Memory B cell (primary cell): ENCODE measurements at regions not wholly inside any gene's neighbourhood (a gene's known extent, or its start where the extent isn't known, plus 50 kb on each side); places are given as distances from the start of the nearest gene placed in this dataset.
"Not testable (repeated sequence)": the region's sequence is repeated elsewhere in the genome, so short reads cannot be mapped to it uniquely, and the experiment has no call there.

Experiments used
- ATAC-seq: fragments of 150-1000 bp; cut with Tn5 transposase; 2 replicates; pipeline ENCODE4 v1.10.0; 2021; ENCODE audit warnings: low read depth, mild to moderate bottlenecking, moderate library complexity
- DNase-seq, 2 donors: peaks; one replicate each; pipeline ENCODE4 v3.0.0; 2022; ENCODE audit warnings: low spot score in 2 of 2
- H3K27ac Mint-ChIP-seq: one replicate; pipeline ENCODE4 v1.8.0; 2022; ENCODE audit warnings: mild to moderate bottlenecking, moderate library complexity, mixed read lengths
- H3K27me3 Mint-ChIP-seq: one replicate; pipeline ENCODE4 v1.8.0; 2022; ENCODE audit warnings: mixed read lengths
- H3K36me3 Mint-ChIP-seq: one replicate; pipeline ENCODE4 v1.8.0; 2022; ENCODE audit warnings: mild to moderate bottlenecking, mixed read lengths
- H3K4me1 Mint-ChIP-seq: one replicate; pipeline ENCODE4 v1.8.0; 2022; ENCODE audit warnings: mixed read lengths
- H3K4me3 Mint-ChIP-seq: one replicate; pipeline ENCODE4 v1.8.0; 2022; ENCODE audit warnings: mild to moderate bottlenecking, moderate library complexity, mixed read lengths
- H3K9me3 Mint-ChIP-seq: one replicate; pipeline ENCODE4 v1.8.0; 2022; ENCODE audit warnings: mixed read lengths

- no peak overlapping the region for H3K27ac Mint-ChIP-seq
- no peak overlapping the region for H3K4me3 Mint-ChIP-seq
- no peaks in the 10 kb centered on the region for H3K36me3 Mint-ChIP-seq
- no peak for DNase-seq
- H3K4me1 Mint-ChIP-seq, result no peaks in the 10 kb centered on the region
- no peaks in the 10 kb centered on the region for H3K27me3 Mint-ChIP-seq
- no peak for ATAC-seq
- peaks cover 3% of the 10 kb centered on the region for H3K9me3 Mint-ChIP-seq
These were observed 51.7 kb downstream of the UBE2NL start for GRCh38 chrX:143935601-143936000.

DNA sequence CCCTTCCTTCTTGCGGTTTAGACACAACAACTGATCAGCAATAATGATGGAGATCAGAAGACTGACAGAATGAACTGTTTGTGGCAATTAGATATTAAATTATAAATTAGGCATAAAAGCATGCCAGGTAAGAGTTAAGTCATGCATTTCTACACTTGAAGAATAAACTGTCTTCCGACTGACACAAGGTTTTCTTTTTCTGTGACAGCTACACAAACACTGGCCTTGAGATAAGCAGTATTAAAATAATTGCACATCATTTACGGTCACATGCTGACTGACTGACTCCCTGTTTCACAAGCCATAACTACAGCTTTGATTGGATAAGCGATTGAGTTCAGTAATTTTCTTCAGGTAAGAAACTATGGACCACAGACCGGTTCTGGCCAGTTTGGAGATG lies 56.2 kb downstream of the UBE2NL start:
- Mint-ChIP-seq H3K4me1 (no peaks in the 10 kb centered on the region), H3K36me3 (no peaks in the 10 kb centered on the region), H3K27ac (no peak overlapping the region), H3K4me3 (no peak overlapping the region), H3K27me3 (no peaks in the 10 kb centered on the region), H3K9me3 (no peaks in the 10 kb centered on the region)
- ATAC-seq (no peak), DNase-seq (no peak)

DNA sequence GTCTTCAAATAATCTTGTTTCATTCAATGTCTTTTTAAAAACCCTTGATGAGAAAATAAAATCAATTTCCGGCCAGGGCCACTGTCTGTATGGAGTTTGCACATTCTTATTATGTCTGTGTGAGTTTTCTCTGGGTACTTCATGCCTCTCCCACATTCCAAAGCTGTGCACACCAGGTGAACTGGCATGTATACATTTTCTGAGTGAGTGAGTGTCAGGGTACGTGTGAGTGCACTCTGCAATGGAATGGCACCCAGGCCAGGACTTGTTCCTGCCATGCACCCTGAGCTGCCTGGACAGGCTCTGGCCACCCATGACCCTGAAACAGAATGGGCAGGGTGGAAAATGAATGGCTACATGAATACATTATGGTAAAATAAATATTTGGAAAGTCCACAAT lies 61.3 kb downstream of the UBE2NL start:
- H3K27me3 Mint-ChIP-seq, result no peaks in the 10 kb centered on the region
- no peaks in the 10 kb centered on the region for H3K36me3 Mint-ChIP-seq
- no peaks in the 10 kb centered on the region for H3K4me1 Mint-ChIP-seq
- DNase-seq (no peak), ATAC-seq (no peak)
- H3K27ac Mint-ChIP-seq, result no peak overlapping the region
- no peak overlapping the region for H3K4me3 Mint-ChIP-seq
- H3K9me3 Mint-ChIP-seq, result no peaks in the 10 kb centered on the region

GRCh38 chrX:143964549-143964948 lies 80.7 kb downstream of the UBE2NL start:
- no peaks in the 10 kb centered on the region for H3K4me1 Mint-ChIP-seq
- H3K27me3 Mint-ChIP-seq, result no peaks in the 10 kb centered on the region
- H3K27ac Mint-ChIP-seq, result no peak overlapping the region
- no peak overlapping the region for H3K4me3 Mint-ChIP-seq
- ATAC-seq, result no peak
- no peaks in the 10 kb centered on the region for H3K36me3 Mint-ChIP-seq
- H3K9me3 Mint-ChIP-seq, result peaks cover 8% of the 10 kb centered on the region
- no peak for DNase-seq

DNA sequence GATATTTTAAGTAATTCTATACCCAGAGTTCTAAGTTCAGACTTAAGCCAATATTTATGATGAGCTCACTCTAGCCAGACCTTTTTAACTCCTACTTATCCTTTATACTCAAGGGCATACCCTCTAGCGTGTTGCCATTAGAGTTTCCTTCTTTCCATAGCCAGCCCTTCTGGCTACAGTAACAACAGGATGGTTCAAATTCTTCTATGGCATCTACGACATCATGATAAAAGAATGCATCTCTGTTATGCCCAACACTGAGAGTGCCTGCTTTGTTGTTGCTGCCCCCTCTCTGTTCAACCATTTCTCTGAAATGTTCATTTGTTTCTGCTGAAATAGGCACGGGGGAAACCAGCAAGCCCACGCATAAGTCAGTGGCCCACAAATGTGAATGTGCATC lies 104.5 kb downstream of the UBE2NL start:
- H3K36me3 Mint-ChIP-seq, result no peaks in the 10 kb centered on the region
- DNase-seq (no peak), ATAC-seq (no peak)
- no peak overlapping the region for H3K27ac Mint-ChIP-seq
- no peaks in the 10 kb centered on the region for H3K27me3 Mint-ChIP-seq
- peaks cover 3% of the 10 kb centered on the region for H3K9me3 Mint-ChIP-seq
- H3K4me1 Mint-ChIP-seq, result no peaks in the 10 kb centered on the region
- no peak overlapping the region for H3K4me3 Mint-ChIP-seq

GRCh38 chrX:143994206-143994605 lies 110.3 kb downstream of the UBE2NL start:
- H3K4me3 Mint-ChIP-seq, result no peak overlapping the region
- H3K9me3 Mint-ChIP-seq, result peaks cover 2% of the 10 kb centered on the region
- H3K27ac Mint-ChIP-seq, result no peak overlapping the region
- no peaks in the 10 kb centered on the region for H3K4me1 Mint-ChIP-seq
- no peaks in the 10 kb centered on the region for H3K27me3 Mint-ChIP-seq
- ATAC-seq, result no peak
- DNase-seq, result no peak
- H3K36me3 Mint-ChIP-seq, result no peaks in the 10 kb centered on the region

- peaks cover 2% of the 10 kb centered on the region for H3K9me3 Mint-ChIP-seq
- no peak overlapping the region for H3K4me3 Mint-ChIP-seq
- no peak for DNase-seq
- no peaks in the 10 kb centered on the region for H3K4me1 Mint-ChIP-seq
- no peaks in the 10 kb centered on the region for H3K36me3 Mint-ChIP-seq
- H3K27ac Mint-ChIP-seq, result no peak overlapping the region
- no peak for ATAC-seq
- H3K27me3 Mint-ChIP-seq, result no peaks in the 10 kb centered on the region
These were observed 114.4 kb downstream of the UBE2NL start for GRCh38 chrX:143998261-143998660.

- Mint-ChIP-seq H3K4me1 (no peaks in the 10 kb centered on the region), H3K9me3 (peaks cover 2% of the 10 kb centered on the region), H3K27ac (no peak overlapping the region), H3K4me3 (no peak overlapping the region), H3K36me3 (no peaks in the 10 kb centered on the region), H3K27me3 (no peaks in the 10 kb centered on the region)
- no peak for DNase-seq
- no peak for ATAC-seq
These were observed 122.9 kb downstream of the UBE2NL start for GRCh38 chrX:144006811-144007210.

DNA sequence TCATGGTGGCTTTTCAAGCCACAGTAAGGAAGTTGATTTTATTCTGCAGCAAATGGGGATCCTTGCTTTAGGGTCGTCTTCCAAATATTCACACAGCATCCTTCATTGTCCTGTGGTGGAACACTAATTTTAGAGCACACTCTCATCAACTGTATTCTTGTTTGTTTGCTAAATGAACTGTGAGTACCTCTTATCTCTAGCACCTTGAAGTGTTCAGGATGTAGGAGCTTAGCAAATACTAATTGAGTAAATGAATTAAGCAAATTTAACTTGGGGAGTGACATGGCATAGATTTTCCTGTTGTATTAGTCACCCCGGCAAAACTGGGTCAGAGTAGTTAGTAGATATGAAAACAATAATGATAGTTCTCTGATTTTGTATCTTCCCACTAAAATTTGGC lies 156.9 kb downstream of the UBE2NL start:
- no peaks in the 10 kb centered on the region for H3K36me3 Mint-ChIP-seq
- H3K27ac Mint-ChIP-seq, result no peak overlapping the region
- H3K4me3 Mint-ChIP-seq, result no peak overlapping the region
- H3K27me3 Mint-ChIP-seq, result no peaks in the 10 kb centered on the region
- ATAC-seq, result no peak
- H3K4me1 Mint-ChIP-seq, result no peaks in the 10 kb centered on the region
- no peaks in the 10 kb centered on the region for H3K9me3 Mint-ChIP-seq
- DNase-seq, result no peak

DNA sequence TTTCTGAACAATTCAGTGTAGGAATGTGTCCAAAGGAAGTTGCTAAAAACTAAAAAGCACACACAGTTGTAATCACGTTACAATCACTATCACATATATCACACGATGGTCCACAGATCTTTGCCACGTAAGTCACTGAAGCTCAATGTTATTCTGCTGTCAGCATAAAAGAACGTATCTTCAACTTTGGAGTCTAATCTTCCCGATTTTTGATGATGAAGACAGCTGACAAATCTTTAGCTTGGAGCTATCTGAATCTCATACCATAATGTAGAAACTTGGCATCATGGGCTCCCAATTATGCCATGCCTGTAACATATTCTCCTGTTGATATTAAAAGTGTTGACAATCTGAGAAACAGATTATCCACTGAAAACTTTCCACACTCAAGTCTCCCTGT lies 158.4 kb downstream of the UBE2NL start:
- H3K9me3 Mint-ChIP-seq, result no peaks in the 10 kb centered on the region
- H3K36me3 Mint-ChIP-seq, result no peaks in the 10 kb centered on the region
- H3K27ac Mint-ChIP-seq, result no peak overlapping the region

GRCh38 chrX:144075432-144075831 lies 191.6 kb downstream of the UBE2NL start:
- Mint-ChIP-seq H3K27me3 (no peaks in the 10 kb centered on the region), H3K4me3 (no peak overlapping the region), H3K9me3 (peaks cover 1% of the 10 kb centered on the region), H3K4me1 (no peaks in the 10 kb centered on the region), H3K27ac (no peak overlapping the region), H3K36me3 (no peaks in the 10 kb centered on the region)
- no peak for DNase-seq
- no peak for ATAC-seq

More for the DNA sequence above, 158.4 kb downstream of the UBE2NL start:
- Mint-ChIP-seq H3K27me3 (no peaks in the 10 kb centered on the region), H3K4me1 (no peaks in the 10 kb centered on the region), H3K4me3 (no peak overlapping the region)
- DNase-seq (no peak), ATAC-seq (no peak)

DNA sequence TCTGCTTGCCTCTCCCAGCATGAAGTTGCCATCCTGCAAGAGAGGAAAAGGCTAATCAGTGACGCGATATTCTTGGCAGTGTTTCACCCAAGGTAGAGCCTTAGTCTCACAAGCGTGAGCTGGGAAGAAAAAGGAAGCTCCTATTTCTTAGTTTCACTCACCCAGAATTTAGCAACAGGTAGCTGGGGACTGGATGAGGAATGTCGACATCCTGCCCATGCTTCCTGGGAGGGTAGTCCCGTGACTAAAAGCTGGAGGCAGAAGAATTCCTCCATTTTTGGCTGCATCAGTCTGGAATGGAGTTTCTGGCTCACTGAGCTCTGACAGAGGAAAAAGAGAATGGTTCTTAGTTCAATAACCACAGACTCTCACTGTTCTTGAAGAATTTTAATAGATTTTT lies 198.4 kb downstream of the UBE2NL start:
- H3K4me3 Mint-ChIP-seq, H3K27ac Mint-ChIP-seq, H3K4me1 Mint-ChIP-seq, H3K27me3 Mint-ChIP-seq, H3K9me3 Mint-ChIP-seq, DNase-seq, H3K36me3 Mint-ChIP-seq, ATAC-seq: not testable (repeated sequence)

- DNase-seq, H3K27ac Mint-ChIP-seq, H3K27me3 Mint-ChIP-seq, H3K4me3 Mint-ChIP-seq, ATAC-seq, H3K4me1 Mint-ChIP-seq, H3K9me3 Mint-ChIP-seq, H3K36me3 Mint-ChIP-seq: not testable (repeated sequence)
These were observed 205.8 kb downstream of the UBE2NL start for GRCh38 chrX:144089674-144090073.

GRCh38 chrX:144092116-144092515 lies 208.2 kb downstream of the UBE2NL start:
- H3K27ac Mint-ChIP-seq, H3K36me3 Mint-ChIP-seq, H3K27me3 Mint-ChIP-seq, H3K4me3 Mint-ChIP-seq, H3K9me3 Mint-ChIP-seq, H3K4me1 Mint-ChIP-seq, ATAC-seq, DNase-seq: not testable (repeated sequence)

DNA sequence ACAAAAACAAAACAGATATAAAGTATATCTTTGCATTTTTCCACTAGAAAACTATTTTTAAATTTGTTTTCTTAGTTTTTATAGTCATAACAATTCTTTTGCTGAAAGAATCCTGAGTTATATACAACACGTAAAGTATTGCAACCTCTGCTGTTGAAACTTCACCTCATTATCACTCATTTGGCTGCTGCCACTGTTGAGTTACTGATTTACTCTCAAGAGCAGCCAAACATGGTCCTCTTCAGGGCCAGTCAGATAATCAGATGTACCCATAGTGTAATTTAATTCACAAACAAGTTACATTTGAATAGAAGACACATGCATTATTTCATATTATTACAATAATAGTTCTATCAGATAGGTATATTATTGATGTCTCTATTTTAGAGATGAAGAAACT lies 235.6 kb downstream of the UBE2NL start:
- not testable (repeated sequence) for H3K4me1 Mint-ChIP-seq, H3K4me3 Mint-ChIP-seq

GRCh38 chrX:144121566-144121965 lies 237.7 kb downstream of the UBE2NL start:
- not testable (repeated sequence) for DNase-seq, H3K4me1 Mint-ChIP-seq, H3K27me3 Mint-ChIP-seq, H3K36me3 Mint-ChIP-seq, ATAC-seq, H3K27ac Mint-ChIP-seq, H3K4me3 Mint-ChIP-seq, H3K9me3 Mint-ChIP-seq

More for the DNA sequence above, 235.6 kb downstream of the UBE2NL start:
- H3K9me3 Mint-ChIP-seq, H3K27ac Mint-ChIP-seq, H3K27me3 Mint-ChIP-seq, DNase-seq, H3K36me3 Mint-ChIP-seq, ATAC-seq: not testable (repeated sequence)
